HG02840 (cell line): ENCODE measurements at regions not wholly inside any gene's neighbourhood (a gene's known extent, or its start where the extent isn't known, plus 50 kb on each side); places are given as distances from the start of the nearest gene placed in this dataset.
"Not testable (repeated sequence)": the region's sequence is repeated elsewhere in the genome, so short reads cannot be mapped to it uniquely, and the experiment has no call there.

Experiments used
- ATAC-seq: cut with Tn5 transposase; IDR thresholded peaks from one replicate; pipeline ENCODE4 v1.9.1; 2021; ENCODE audit warnings: mild to moderate bottlenecking, moderate library complexity, moderate number of reproducible peaks; ENCODE audit not compliant: unreplicated experiment, low FRiP score

DNA sequence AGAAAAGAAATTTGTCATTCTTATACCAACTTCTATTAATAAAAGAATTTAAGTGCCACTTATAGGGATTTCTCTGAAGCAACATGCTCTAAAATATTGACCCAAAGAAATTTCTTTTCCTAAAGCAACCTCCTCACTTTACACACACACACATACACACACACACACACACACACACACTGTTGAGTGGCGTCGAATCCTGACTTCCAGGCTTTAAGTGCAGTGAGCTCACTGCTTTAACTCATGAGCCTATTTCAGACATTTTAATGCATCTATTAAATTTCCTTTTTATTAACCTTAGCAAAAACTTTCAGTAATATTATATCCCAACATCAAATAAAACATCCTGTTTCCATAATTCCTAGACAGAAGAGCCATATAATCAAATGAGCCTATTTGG is 229.1 kb upstream of the ACVR2A start:
- no peak for ATAC-seq

DNA sequence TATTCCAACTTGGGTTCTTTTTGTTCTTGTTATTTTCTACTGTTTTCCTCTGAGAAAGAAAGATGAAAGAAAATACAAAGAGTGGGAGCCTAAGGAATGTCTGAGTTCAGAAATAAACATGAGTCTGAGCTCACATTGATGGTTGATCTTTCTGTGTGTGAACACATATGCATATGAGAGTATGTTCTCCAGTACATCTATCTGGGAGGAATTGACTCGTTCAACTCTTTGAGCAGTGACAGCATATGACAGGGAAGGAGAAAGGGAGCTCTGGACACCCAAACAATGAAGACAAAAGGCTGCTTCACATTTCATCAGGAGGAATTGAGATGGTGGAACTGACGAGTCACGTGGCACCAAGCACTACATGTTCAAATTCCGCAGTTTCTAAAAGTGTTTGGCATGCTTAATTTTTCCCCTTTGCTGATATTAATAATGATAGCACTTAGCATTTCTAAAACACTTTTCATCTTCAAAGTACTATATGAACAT is 229.8 kb upstream of the ACVR2A start:
- ATAC-seq: no peak

DNA sequence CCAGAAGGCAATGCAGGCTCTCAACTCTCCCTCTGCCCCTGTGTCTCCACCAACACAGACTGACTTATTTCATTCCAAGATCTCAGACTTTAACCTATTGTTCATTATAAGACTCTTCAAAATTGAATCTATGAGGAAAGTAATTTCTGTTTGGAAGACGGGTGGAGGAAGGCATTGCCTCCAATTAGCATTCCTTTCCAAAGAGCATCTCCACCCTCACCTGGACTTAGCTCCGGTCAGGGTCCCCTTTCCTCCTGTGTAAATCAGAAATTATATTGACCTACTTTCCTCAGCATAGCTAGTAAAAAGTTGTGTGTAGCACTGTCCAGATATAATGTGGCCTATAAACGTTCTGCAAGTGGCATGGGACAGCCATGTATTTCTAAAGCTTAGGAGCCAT is 230.4 kb upstream of the ACVR2A start:
- ATAC-seq: no peak

DNA sequence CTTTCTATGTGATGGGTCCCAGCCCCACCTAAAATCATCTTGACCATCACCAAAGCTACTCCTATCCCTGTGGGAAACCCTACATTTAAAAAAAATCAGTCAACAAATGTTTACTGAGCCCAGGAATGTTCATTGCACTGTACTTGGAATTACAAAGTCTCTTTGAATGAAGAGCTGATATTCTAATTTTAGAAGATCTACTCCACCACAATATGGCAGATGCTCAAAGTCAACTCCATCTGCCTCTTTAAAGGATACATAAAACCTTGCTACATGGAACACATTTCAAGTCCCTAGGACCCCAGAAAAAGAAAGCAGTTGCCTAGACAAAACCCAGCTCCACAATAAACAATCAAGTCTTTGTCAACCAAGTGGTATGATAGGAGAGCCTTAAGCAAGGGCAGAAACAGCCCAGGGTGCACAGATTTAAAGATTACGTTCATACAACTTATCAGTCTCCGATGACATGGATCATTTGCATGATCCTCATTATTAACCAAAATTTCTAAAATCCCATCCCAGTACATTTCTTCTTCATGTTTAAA is 234.3 kb upstream of the ACVR2A start:
- ATAC-seq: no peak

DNA sequence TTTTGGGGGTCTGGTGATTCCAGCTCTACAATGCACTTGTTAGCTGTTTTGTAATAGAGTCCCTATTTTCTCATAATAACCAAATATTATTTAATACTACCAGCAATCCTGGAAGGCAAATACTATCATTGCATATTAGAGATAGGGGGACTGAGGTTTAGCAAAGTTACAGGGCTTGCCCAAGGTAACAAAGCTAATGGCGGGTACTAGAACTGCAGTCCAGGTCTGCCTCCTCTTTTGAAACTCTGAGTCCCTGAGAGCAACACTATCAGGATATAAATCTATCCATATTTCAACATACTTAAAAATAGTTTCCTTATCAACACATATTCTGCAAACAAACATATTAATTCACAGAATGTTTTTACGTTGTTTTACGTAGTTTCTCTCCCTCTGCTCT is 235.5 kb upstream of the ACVR2A start:
- ATAC-seq: no peak

DNA sequence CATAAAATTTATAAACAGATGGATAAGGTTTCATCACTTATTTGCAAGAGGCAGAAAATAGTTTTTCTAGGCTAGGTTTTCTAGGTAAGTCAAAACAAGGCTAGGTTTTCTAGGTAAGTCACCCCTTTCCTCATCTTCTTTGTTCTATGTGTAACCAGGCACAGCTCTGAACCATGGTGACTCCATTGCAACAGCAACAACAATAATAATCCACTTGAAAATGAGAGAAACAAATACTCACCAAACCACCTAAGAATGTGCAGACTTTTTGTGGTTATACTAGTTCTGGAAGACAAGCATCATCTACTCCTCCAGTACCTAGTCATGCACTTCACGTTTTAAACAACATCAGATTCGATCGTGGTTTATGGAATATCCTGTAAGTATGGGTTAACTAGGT is 237.4 kb upstream of the ACVR2A start:
- no peak for ATAC-seq

DNA sequence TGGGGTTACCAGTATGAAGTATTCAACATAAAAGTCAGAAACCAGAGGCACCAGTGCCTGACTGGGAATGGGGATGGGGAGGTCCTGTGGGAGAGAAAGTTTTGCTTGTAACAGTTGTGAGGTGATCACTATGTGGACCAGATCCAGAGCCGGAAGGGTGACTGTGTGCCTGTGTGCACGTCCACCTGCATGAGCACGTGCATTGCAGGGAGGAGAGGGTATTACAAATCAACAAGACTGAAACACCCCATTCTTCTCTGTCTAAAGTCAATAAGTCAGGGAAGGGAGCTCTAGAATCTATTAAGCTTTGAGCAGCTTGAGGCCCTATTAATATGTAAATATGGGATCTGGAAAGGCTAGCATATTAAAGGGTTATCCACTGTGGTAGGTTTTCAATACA is 241.0 kb upstream of the ACVR2A start:
- no peak for ATAC-seq

DNA sequence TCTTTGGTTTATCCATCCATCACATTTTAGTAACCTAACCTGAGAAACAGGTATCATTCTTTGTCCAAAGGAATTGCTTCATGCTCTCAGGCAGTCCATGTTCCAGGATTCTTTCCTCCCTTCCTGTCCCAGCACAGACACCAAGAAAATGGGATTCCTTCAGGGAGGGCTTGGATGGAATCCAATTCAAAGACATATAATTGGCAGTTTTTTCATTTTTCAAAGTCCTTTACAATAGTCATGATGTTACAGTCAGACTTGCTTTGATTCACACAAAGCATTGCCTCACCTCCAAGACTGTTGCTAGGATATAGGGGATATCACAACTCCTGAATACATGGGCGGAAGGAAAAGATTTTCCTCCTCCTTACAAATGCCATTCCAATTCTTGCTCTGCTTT is 241.4 kb upstream of the ACVR2A start:
- ATAC-seq: no peak

DNA sequence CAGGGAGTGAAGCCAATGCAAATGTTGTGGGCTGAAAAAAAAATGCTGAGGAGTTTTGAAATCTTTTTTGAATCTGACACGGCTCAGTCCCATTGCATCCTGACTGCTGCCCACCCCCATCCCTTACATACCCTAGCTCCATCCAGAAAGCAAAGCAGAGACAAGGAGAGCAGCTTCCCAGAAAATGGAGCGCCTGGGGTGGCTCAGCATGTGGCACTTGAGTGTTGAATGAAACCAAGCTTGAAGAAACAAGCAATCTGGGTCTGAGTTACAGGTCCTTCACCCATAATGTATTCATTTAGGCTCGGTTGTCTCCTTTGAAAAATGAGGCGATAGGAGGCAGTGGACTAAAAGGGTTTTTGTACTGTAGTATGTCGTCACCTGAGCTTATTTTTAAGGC is 244.2 kb upstream of the ACVR2A start:
- ATAC-seq: no peak

DNA sequence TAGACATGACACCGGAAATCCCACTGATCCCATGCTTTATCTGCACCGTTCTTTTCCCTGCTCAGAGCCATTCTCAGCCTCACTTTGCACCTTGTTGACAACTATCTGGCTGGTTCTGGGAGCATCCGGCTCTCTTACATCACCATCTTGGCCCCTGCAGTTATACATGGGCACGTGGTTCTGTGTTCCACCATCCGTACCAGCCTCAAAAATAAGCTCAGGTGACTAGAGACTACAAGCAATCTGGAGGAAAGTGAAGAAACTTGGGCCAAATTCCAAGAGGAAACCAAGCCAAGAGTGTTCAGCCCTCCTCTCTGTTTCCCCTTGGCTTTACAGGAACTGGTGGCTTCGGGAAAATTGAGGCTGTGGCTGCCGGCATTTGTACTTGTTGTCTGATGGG is 244.6 kb upstream of the ACVR2A start:
- ATAC-seq: no peak

DNA sequence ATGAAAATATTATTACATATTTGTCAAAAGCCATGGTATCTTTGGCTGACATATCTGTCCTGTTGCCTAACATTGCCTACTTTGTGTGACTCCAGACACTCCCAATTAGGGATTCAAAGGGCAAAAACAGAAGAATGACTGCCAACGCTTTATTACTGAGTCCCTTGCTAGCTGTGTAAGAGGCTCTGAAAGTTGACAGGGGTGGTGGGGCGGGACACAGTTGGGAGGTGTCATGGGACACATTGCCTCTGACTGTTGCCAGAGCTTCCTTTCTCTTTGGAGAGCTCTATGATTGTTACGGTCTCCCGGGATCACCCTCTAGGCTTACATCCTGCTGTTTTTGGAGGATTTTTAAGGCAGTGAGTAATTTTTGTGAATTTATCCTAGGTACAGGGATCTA is 249.6 kb upstream of the ACVR2A start:
- ATAC-seq: no peak

DNA sequence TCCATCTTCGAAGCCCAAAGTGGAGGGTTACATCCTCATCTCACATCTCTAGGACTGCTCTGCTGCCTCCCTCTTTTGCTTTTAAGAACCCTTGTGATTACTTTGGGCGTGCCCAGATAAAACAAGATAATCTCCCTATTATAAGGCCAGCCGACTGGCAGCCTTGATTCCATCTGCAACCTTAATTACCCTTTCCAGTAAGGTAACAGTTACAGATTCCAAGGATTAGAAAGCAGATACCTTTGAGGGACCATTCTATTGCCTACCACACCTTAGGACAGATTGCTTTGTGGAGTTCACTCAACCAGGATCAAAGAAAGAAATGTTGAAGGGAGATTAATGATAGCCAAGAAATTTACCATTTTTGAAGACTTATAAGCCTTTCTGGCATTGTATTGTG is 250.8 kb upstream of the ACVR2A start:
- ATAC-seq: no peak

DNA sequence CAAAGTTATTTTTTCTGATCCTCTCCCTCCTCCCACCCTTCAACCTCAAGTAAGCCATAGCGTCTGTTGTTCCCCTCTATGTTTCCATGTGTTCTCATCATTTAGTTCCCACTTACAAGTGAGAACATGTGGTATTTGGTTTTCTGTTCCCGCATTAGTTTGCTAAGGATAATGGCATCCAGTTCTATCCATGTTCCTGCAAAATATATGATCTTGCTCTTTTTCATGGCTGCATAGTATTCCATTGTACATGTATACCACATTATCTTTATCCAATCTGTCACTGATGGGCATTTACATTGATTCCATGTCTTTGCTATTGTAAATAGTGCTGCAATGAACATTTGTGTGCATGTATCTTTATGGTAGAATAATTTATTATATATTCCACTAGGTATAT is 252.0 kb upstream of the ACVR2A start:
- not testable (repeated sequence) for ATAC-seq

DNA sequence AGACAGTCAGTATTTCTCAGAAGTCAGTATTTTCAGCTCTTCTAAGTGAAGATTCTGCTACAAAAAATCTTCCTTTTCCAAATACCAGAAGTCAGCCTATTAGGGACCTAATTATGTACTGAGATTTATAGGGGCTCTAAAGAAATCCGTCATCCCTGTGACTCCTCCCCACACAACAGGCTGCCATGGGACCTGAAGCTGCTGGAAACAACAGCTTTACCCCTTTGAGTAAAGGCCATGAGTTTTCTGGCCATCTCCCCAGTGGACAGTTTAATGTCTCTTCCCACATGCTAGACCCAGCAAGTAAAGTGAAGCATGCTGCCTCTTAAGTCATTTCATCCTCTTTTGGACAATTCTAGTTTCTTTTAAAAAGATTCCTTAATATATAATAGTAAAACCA is 255.7 kb upstream of the ACVR2A start:
- ATAC-seq: no peak

DNA sequence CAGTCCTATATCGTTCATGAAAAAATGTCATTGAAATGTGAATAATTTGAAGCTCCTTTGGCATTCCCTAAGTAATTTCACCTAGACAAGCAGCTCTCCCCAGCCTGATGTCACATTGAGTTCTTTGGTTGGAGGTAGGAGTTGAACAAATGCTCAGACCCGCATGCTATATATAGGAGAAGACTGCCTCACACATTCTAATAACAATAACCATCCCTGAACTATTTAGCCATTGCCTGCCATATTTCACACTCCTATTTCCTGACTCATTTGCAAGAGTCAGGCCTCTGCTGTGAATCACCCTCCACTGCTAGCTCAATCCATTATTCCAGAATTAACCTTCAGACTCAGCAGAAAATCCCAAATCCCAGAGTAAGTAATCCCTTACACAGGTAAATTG is 256.6 kb upstream of the ACVR2A start:
- ATAC-seq: no peak

DNA sequence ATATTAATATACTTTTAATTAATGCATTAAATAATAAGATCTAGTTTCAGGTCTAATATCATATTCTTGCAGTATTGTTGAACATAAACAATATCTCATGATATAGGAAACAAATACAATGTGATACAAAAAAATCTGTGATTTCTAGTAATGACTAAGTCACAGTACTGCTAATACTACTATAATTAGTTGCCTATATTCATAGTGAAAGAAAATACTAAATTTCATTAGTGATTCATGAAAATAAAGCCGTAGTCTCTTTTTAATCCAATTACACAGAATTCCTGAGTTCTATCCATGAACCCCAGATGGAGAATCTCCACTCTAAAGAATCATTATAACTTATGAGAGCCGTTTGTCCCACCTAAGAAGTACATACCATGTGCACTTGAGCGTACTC is 266.3 kb upstream of the ACVR2A start:
- ATAC-seq: no peak

DNA sequence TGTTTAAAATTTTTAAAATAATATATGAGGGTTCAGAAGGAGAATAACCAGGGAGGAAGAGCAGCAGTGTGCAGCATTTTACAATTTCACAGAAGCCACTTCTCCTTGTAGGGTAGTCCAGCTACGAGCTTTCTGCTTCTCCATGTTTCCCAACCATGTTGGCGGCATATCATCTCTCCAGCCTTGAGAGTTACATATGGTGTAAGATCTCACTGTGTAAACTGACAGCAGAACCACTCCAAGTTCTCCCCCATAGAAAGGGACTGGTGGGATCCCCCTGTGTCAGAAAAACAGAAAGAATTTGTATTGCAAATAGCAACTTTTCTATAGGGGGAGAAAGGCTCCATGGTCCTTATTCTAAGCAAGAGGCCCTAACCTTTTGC is 266.8 kb upstream of the ACVR2A start:
- ATAC-seq: no peak

DNA sequence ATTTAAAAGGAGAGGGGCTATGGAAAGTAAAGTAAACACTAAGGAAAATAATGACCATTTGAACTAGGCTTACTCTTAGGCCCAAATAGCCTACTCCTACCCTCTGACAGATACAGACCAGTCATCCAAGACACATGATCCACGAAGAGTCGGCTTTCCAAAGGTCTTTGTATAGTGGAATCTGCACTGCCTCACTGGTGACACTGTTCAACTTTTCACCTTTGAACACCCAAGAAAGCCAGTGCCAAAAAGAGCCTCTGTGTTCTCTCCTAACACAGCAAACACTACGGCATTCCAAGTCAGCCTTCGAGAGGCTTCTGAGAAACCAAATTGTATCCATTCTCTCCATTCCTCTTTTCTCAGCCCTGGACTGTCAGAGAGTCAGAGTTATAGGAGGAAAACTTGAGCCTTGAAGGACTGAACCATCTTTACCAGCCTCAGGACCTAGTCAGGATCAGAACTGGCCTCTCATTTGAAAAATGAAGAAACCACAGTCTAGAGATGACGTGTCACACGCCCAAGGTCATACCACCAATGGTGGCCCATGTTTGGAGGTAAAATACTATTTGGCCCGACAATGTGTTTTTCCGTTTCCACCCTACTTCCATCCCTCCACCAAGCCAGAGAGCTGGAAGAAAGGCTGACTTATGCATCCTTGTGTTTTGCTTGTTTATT is 267.4 kb upstream of the ACVR2A start:
- no peak for ATAC-seq

DNA sequence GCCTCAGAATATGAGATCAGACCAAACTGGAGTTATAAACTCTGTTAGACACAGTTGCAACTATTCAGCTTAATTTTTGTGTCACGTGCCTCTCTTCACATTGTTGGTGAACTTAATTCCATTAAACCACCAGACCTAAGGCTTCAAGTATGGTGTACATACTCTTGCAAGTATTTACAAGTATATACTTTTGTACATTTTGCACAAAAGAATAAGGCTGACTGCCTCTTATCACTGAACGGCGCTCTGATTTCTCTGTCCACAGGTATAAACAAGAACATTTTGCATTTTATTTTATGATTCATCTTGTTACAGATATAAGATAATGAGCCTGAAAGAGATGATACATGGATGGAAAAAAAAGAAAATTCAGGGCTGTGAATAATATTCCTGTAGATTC is 269.7 kb upstream of the ACVR2A start:
- ATAC-seq: no peak

DNA sequence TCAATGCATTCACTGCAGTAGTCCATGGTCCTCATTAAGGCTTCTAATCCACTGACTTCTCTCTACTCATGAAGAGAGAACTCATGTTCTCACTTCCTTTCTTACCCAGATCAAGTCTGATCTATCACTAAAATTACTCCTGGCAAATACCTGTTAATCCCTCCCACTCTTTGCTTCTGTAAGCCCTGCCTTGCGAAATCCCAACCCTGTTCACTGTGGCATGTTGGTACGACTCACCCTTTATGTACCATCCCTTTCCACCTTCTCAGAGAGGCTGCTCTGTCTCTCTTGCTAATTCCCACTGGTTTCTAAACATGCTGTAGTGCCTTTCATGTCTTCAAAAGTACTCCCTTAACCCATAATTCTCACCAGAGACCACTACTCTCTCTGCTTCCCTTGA is 272.2 kb upstream of the ACVR2A start:
- ATAC-seq: no peak

DNA sequence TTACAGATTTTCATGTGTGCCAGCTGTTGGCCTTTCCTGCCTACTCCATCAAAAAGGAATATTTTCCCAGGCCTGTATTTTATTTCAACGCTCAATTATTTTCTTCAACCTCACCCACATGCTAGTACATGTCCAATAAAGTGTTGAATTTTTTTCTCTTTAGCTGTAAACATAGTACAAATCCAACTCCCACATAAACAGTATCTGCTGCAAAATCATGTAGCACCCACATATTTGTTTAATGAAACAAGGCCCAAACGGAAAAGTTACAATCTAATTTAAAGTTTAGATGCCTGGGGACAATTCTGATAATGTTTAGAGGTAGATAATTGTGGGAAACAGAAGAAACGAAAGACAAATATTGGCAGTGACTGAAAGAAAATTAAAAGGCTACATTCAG is 275.4 kb upstream of the ACVR2A start:
- no peak for ATAC-seq

DNA sequence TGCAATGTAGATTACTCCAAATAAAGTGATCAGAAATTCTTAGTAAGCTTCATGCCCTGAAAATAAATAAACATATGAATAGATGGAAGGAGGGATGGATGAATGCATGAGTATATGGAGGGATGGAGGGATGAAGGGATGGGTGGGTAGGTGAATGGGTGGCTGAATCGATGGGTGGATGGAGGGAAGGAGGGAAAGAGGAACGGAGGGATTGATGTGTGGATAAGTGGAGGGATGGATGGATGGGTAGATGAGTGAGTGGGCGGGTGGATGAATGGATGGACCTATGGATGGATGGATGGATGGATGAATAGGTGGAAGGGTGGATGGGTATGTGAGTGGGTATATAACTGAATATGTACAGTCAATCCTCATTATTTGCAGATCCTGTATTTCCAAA is 276.7 kb upstream of the ACVR2A start:
- no peak for ATAC-seq

DNA sequence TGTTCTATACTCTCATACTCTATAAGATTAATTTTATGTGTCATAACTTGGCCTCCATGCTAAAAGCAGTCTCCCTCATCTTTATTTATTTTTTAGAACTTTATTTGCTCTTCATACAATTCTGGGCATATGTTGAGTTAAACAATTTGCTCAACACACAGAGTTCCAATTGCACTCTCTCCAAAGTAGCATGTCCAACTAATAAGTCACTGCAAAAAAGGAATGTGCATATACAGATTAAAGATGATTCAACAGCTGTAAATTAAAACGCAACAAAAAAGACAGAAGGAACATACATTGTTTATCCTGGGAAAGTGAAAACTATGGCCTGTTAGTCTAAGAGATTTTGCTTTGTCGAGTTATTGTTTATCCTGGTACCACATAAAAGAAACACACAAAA is 277.7 kb upstream of the ACVR2A start:
- ATAC-seq: no peak
